Ishikawa (cell line): ENCODE measurements at regions not wholly inside any gene's neighbourhood (a gene's known extent, or its start where the extent isn't known, plus 50 kb on each side); places are given as distances from the start of the nearest gene placed in this dataset.

Experiments
- CEBPB ChIP-seq: IDR thresholded peaks from 2 replicates; pipeline ENCODE4 v1.6.1; 2012
- CREB1 ChIP-seq: IDR thresholded peaks from 2 replicates; pipeline ENCODE4 v1.6.1; 2012; ENCODE audit warnings: low read depth
- EGR1 ChIP-seq: IDR thresholded peaks from 2 replicates; pipeline ENCODE4 v1.6.1; 2012
- EP300 ChIP-seq: IDR thresholded peaks from 2 replicates; pipeline ENCODE4 v1.6.1; 2012; ENCODE audit warnings: borderline replicate concordance
- FOXM1 ChIP-seq: IDR thresholded peaks from 2 replicates; pipeline ENCODE4 v1.6.1; 2012; ENCODE audit warnings: low read depth, borderline replicate concordance
- NFIC ChIP-seq: IDR thresholded peaks from 2 replicates; pipeline ENCODE4 v1.6.1; 2012
- RAD21 ChIP-seq: IDR thresholded peaks from 2 replicates; pipeline ENCODE4 v1.6.1; 2012; ENCODE audit warnings: low read depth
- REST ChIP-seq: IDR thresholded peaks from 2 replicates; pipeline ENCODE4 v1.6.1; 2012; ENCODE audit warnings: low read depth, mild to moderate bottlenecking
- TAF1 ChIP-seq: IDR thresholded peaks from 2 replicates; pipeline ENCODE4 v1.6.1; 2012; ENCODE audit warnings: low read depth, mild to moderate bottlenecking
- TCF12 ChIP-seq: IDR thresholded peaks from 2 replicates; pipeline ENCODE4 v1.6.1; 2012; ENCODE audit warnings: low read depth
- TEAD4 ChIP-seq: IDR thresholded peaks from 2 replicates; pipeline ENCODE4 v1.6.1; 2012
- YY1 ChIP-seq: IDR thresholded peaks from 2 replicates; pipeline ENCODE4 v1.6.1; 2012; ENCODE audit warnings: low read depth
- ZBTB7A ChIP-seq: IDR thresholded peaks from 2 replicates; pipeline ENCODE4 v1.6.1; 2012; ENCODE audit warnings: low read depth
- TF ChIP-seq, protein P1 (sequence below): IDR thresholded peaks from 2 replicates; pipeline ENCODE4 v1.6.1; 2012
- TF ChIP-seq, protein P2 (sequence below): IDR thresholded peaks from 2 replicates; pipeline ENCODE4 v1.6.1; 2012

DNA sequence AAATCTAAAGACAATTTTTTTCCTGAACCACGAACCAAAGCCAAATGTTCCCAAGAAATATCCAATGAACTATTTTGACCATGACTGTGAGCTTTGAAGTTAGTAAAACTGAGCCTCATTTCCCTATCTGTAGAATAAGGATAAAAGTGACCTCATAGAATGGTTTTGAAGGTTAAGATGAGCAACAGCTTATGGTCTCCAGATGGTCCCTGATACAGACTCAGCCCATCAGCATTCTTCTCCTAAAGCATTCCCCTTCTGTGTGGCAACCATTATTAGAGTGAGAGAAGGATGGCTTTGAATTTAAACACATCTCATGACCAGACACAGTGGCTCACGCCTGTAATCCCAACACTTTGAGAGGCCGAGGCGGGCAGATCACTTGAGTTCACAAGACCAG lies 70.1 kb downstream of the COPRS start:
- TF ChIP-seq YY1 (no peak), TAF1 (no peak), EP300 (no peak), NFIC (no peak), FOXM1 (no peak), TEAD4 (no peak), REST (no peak), RAD21 (no peak), ZBTB7A (no peak), EGR1 (no peak), TCF12 (no peak), CEBPB (no peak), CREB1 (no peak)
- TF ChIP-seq, protein P1, sequence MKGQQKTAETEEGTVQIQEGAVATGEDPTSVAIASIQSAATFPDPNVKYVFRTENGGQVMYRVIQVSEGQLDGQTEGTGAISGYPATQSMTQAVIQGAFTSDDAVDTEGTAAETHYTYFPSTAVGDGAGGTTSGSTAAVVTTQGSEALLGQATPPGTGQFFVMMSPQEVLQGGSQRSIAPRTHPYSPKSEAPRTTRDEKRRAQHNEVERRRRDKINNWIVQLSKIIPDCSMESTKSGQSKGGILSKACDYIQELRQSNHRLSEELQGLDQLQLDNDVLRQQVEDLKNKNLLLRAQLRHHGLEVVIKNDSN: no peak
- TF ChIP-seq, protein P2, sequence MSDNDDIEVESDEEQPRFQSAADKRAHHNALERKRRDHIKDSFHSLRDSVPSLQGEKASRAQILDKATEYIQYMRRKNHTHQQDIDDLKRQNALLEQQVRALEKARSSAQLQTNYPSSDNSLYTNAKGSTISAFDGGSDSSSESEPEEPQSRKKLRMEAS: no peak

DNA sequence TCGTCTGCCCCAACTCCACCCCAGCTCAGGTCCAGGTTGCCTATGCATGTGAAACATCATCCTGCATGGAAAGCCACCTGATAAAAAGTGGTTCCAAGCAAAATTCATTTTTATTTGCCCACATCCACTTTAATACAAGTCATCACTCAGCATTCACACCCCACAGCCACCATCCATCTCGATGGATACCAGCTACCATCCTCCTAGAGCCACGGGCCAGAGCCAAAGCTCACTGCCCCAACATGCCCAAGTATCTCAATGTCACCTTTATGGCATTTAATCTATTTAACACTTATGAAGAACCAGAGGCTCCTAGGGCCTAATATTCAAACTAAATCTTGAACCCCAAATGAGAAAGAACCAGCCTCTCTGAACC lies 70.5 kb downstream of the COPRS start:
- TF ChIP-seq TCF12: no peak
- no peak for TF ChIP-seq REST
- TF ChIP-seq RAD21: no peak
- no peak for TF ChIP-seq TAF1
- no peak for TF ChIP-seq CEBPB
- no peak for TF ChIP-seq YY1
- TF ChIP-seq, protein P2: no peak
- TF ChIP-seq EP300: no peak
- TF ChIP-seq TEAD4: no peak

DNA sequence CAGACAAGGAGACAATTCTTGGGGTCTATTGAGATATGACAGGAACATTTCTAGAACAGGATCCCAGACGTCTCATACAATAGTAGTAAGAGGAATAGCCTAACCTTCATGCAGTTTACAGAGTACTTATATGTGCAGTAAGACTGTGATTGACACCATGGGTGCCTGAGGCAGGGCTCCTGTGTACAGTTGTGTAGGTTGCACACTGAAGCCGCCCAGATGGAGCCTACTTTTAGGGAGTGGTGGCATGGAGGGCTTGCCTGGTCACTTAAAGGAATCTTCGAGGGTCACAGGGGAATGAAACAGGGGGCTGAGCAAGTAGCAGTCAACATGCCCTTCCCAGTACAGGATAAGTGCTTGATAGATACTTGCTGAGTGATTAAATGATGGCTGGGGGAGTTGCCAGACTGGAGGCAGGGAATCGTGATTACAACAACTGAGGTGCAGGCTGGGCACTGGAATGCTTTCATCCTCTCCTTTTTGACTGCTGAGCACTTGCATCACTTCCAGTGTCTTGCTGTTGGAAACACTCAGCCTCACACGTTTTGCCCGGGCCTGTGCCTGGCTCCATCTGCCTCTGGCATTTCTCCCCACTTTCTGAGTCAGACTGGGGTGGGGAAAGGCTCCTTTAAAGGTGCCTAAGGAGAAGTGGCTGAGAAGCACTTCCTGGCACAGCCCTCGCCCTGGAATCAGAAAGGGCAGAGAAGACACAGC lies 71.0 kb downstream of the COPRS start:
- TF ChIP-seq, protein P2: no peak
- TF ChIP-seq ZBTB7A (no peak), EP300 (no peak), TEAD4 (no peak), TCF12 (no peak), EGR1 (no peak), CREB1 (no peak), FOXM1 (no peak), YY1 (no peak)
- TF ChIP-seq, protein P1: no peak

DNA sequence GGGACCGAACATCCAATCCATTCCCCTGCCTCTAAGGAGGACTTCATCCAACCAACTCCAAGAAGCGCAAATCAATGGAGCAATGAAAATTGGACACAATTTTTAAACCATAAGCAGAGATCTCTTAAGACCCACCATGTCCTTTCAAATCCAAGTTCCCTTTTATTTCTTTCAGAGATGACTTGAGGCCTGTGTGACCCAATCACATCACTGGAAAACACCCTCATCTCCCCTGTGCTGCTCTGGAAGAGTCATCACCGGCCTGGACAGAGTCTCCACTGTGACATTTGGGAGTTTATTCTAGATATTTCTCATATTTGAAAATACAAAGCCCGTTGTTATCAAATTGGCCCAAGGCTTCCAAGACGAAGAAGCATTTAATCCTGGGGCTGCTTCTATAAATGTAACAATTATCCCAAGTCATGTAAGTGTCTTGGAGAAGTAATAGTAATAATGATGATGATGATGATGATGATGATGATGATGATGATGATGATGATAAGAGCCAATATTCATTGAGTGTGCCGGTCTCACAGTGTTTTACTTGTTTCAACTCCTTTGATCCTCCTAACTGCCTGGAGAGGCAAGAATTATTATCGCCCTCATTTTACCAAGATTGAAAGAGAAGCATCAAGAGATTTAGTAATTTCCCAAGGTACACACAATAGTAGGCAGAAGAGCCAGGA lies 72.1 kb downstream of the COPRS start:
- TF ChIP-seq EP300 (no peak), TEAD4 (no peak), NFIC (no peak)
- TF ChIP-seq, protein P2: no peak
- TF ChIP-seq, protein P1: no peak

- TF ChIP-seq TAF1: no peak
- TF ChIP-seq EGR1: no peak
- no peak for TF ChIP-seq FOXM1
- no peak for TF ChIP-seq CEBPB
- no peak for TF ChIP-seq EP300
- TF ChIP-seq, protein P1: no peak
- TF ChIP-seq, protein P2: no peak
These were observed 78.6 kb downstream of the COPRS start for GRCh38 chr17:31780483-31780882.
